Astrocyte (in vitro differentiated cells and primary cell): ENCODE measurements at regions not wholly inside any gene's neighbourhood (a gene's known extent, or its start where the extent isn't known, plus 50 kb on each side); places are given as distances from the start of the nearest gene placed in this dataset.

Experiments used
- EZH2 ChIP-seq: IDR thresholded peaks from 2 replicates; pipeline ENCODE4 v1.6.1; 2012; ENCODE audit warnings: mild to moderate bottlenecking, low read length, inconsistent platforms; ENCODE audit not compliant: insufficient read depth
- TF ChIP-seq, protein P1 (sequence below): IDR thresholded peaks from 2 replicates; pipeline ENCODE4 v1.5.1; 2011; ENCODE audit warnings: low read depth, mild to moderate bottlenecking, inconsistent platforms, low read length, moderate library complexity; ENCODE audit not compliant: insufficient read depth

DNA sequence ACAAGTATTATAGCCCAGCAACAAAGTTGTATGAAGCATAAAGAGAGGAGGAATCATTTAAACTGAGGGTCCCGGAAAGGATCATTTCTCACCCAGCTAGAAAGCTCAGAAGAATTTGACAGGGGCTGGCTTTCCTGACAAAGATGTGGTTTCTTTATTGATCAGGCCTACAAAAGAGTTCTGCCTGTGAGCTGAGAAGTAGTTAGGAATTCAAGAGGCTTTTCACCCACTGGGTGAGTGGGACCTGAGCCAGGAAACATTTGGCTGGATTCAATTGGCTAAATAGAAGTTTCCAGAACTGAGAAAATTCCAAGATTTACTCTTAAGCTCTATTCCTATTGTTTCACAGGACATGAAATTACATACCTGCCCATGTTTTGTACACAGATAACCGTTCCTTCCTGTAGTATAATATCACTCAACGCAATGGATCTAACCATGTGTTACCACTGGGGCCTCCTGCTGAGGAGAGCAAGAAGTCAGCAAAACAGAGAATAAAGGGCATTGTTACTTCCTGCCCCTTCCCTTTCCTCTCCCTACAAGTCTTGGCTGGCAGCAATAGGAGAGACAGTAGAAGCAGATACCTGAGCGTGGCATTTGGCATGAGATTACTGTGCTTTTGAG lies 53.9 kb upstream of the PAPSS2 start:
- TF ChIP-seq, protein P1, sequence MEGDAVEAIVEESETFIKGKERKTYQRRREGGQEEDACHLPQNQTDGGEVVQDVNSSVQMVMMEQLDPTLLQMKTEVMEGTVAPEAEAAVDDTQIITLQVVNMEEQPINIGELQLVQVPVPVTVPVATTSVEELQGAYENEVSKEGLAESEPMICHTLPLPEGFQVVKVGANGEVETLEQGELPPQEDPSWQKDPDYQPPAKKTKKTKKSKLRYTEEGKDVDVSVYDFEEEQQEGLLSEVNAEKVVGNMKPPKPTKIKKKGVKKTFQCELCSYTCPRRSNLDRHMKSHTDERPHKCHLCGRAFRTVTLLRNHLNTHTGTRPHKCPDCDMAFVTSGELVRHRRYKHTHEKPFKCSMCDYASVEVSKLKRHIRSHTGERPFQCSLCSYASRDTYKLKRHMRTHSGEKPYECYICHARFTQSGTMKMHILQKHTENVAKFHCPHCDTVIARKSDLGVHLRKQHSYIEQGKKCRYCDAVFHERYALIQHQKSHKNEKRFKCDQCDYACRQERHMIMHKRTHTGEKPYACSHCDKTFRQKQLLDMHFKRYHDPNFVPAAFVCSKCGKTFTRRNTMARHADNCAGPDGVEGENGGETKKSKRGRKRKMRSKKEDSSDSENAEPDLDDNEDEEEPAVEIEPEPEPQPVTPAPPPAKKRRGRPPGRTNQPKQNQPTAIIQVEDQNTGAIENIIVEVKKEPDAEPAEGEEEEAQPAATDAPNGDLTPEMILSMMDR = no peak
- no peak for TF ChIP-seq EZH2
